ENCODE measurements at regions not wholly inside any gene's neighbourhood (a gene's known extent, or its start where the extent isn't known, plus 50 kb on each side); places are given as distances from the start of the nearest gene placed in this dataset.
A peak's percentile ranks its signal among the peaks of the same experiment; 100 is the strongest.
"Not testable (repeated sequence)": the region's sequence is repeated elsewhere in the genome, so short reads cannot be mapped to it uniquely, and the experiment has no call there.

GRCh38 chr15:99826157-99826780, 93.0 kb upstream of the LYSMD4 start:
- Histone ChIP-seq H3K9me3 (no peaks in the 10 kb centered on the region), H3K36me3 (ENCODE audit: low read depth) (no peaks in the 10 kb centered on the region), H3K4me1 (ENCODE audit: low read depth) (no peaks in the 10 kb centered on the region), H3K4me3 (no peak overlapping the region)
- intact Hi-C loops (cut with DNase I, micrococcal nuclease) = no loop called here
- ATAC-seq = no peak
- TF ChIP-seq CTCF (IDR thresholded peaks at IDR 0.05) = no peak
- no peak for DNase-seq

GRCh38 chr15:99823346-99823745, 90.1 kb upstream of the LYSMD4 start:
- intact Hi-C loops (cut with DNase I, micrococcal nuclease) = no loop called here
- H3K4me3 ChIP-seq = no peak overlapping the region
- H3K4me1 ChIP-seq (ENCODE audit: low read depth) = no peaks in the 10 kb centered on the region
- DNase-seq (no peak), ATAC-seq (no peak)
- H3K36me3 ChIP-seq (ENCODE audit: low read depth) = no peaks in the 10 kb centered on the region
- no peaks in the 10 kb centered on the region for H3K9me3 ChIP-seq
- no peak for TF ChIP-seq CTCF (IDR thresholded peaks at IDR 0.05)

- Histone ChIP-seq H3K36me3 (ENCODE audit: low read depth) (no peaks in the 10 kb centered on the region), H3K4me3 (no peak overlapping the region), H3K9me3 (no peaks in the 10 kb centered on the region), H3K4me1 (ENCODE audit: low read depth) (no peaks in the 10 kb centered on the region)
- no peak for TF ChIP-seq CTCF (IDR thresholded peaks at IDR 0.05)
- intact Hi-C loops (cut with DNase I, micrococcal nuclease) = no loop called here
- ATAC-seq (no peak), DNase-seq (no peak)
These were observed 86.9 kb upstream of the LYSMD4 start for GRCh38 chr15:99819981-99820718.

- DNase-seq = no peak
- H3K36me3 ChIP-seq (ENCODE audit: low read depth) = no peaks in the 10 kb centered on the region
- no peak overlapping the region for H3K4me3 ChIP-seq
- TF ChIP-seq CTCF (IDR thresholded peaks at IDR 0.05) = no peak
- intact Hi-C loops (cut with DNase I, micrococcal nuclease) = no loop called here
- no peak for ATAC-seq
- no peaks in the 10 kb centered on the region for H3K9me3 ChIP-seq
- no peaks in the 10 kb centered on the region for H3K4me1 ChIP-seq (ENCODE audit: low read depth)
These were observed 85.6 kb upstream of the LYSMD4 start for GRCh38 chr15:99818872-99819271.

- H3K4me1 ChIP-seq (ENCODE audit: low read depth); H3K36me3 ChIP-seq (ENCODE audit: low read depth); DNase-seq; H3K9me3 ChIP-seq; H3K4me3 ChIP-seq; intact Hi-C loops (cut with DNase I, micrococcal nuclease); ATAC-seq: not testable (repeated sequence)
These were observed 83.6 kb upstream of the LYSMD4 start for GRCh38 chr15:99816862-99817261.

GRCh38 chr15:99810663-99811062, 77.4 kb upstream of the LYSMD4 start:
- H3K4me3 ChIP-seq; DNase-seq; H3K9me3 ChIP-seq; H3K36me3 ChIP-seq (ENCODE audit: low read depth); ATAC-seq; intact Hi-C loops (cut with DNase I, micrococcal nuclease); H3K4me1 ChIP-seq (ENCODE audit: low read depth): not testable (repeated sequence)

- not testable (repeated sequence) for ATAC-seq
These were observed 66.6 kb upstream of the LYSMD4 start for GRCh38 chr15:99799854-99800250.

GRCh38 chr15:99799182-99799853, 66.1 kb upstream of the LYSMD4 start:
- H3K9me3 ChIP-seq; H3K4me1 ChIP-seq (ENCODE audit: low read depth); H3K4me3 ChIP-seq; ATAC-seq; H3K36me3 ChIP-seq (ENCODE audit: low read depth); intact Hi-C loops (cut with DNase I, micrococcal nuclease): not testable (repeated sequence)
- DNase-seq = peak in 1 of 3 donors; percentile 25

More at GRCh38 chr15:99799854-99800250, 66.6 kb upstream of the LYSMD4 start:
- H3K36me3 ChIP-seq (ENCODE audit: low read depth); intact Hi-C loops (cut with DNase I, micrococcal nuclease); H3K4me1 ChIP-seq (ENCODE audit: low read depth); H3K9me3 ChIP-seq; H3K4me3 ChIP-seq: not testable (repeated sequence)
- peak in 1 of 3 donors; percentile 19 for DNase-seq

- H3K36me3 ChIP-seq (ENCODE audit: low read depth); ATAC-seq; H3K4me1 ChIP-seq (ENCODE audit: low read depth); DNase-seq; intact Hi-C loops (cut with DNase I, micrococcal nuclease); H3K4me3 ChIP-seq; H3K9me3 ChIP-seq: not testable (repeated sequence)
These were observed 64.0 kb upstream of the LYSMD4 start for GRCh38 chr15:99796940-99797870.
